ENCODE measurements at regions not wholly inside any gene's neighbourhood (a gene's known extent, or its start where the extent isn't known, plus 50 kb on each side); places are given as distances from the start of the nearest gene placed in this dataset.

GRCh38 chr18:40019797-40020392, 1935.1 kb upstream of the PIK3C3 start:
- no peaks in the 10 kb centered on the region for H3K27me3 ChIP-seq (ENCODE audit: insufficient read depth, low read depth)

DNA sequence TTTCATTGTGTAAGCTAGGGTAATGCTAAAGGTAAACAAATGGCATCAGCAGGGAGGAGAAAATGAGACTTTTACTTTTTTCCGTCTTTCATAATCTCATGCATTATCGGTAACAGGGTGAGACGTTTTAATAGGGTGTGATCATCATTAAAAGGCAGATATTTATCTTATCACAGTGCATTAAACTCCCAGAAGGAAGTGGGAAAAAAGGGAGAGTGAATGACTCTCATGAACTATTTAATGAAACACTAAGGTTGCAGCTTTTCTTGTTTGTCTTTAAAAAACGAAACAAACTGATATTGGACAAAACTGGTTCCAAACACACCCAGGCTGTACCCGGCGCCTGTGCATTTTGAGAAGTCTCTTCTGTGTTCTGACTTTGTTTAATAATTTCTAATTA, 1936.8 kb upstream of the PIK3C3 start:
- Histone ChIP-seq H3K4me1 (ENCODE audit: low read depth, poor library complexity, severe bottlenecking) (no peaks in the 10 kb centered on the region), H3K9ac (no peak overlapping the region), H3K79me2 (ENCODE audit: insufficient read depth, low read depth) (no peaks in the 10 kb centered on the region), H3K4me2 (no peak overlapping the region), H4K20me1 (ENCODE audit: insufficient read depth) (no peaks in the 10 kb centered on the region), H3K27me3 (ENCODE audit: insufficient read depth, low read depth) (no peaks in the 10 kb centered on the region), H2AFZ (ENCODE audit: low read depth) (no peak overlapping the region), H3K27ac (no peak overlapping the region), H3K36me3 (ENCODE audit: insufficient read depth) (no peaks in the 10 kb centered on the region), H3K4me3 (IDR thresholded peaks at IDR 0.05; ENCODE audit: insufficient read depth, low read depth, low read length) (no peak overlapping the region)
- no peak for TF ChIP-seq CTCF (conservative IDR thresholded peaks at IDR 0.05; ENCODE audit: low read depth, low read length)

More at GRCh38 chr18:40019797-40020392, 1935.1 kb upstream of the PIK3C3 start:
- H3K27ac ChIP-seq = no peak overlapping the region
- no peaks in the 10 kb centered on the region for H3K36me3 ChIP-seq (ENCODE audit: insufficient read depth)
- H3K9ac ChIP-seq = no peak overlapping the region
- no peak for TF ChIP-seq CTCF (conservative IDR thresholded peaks at IDR 0.05; ENCODE audit: low read depth, low read length)
- no peaks in the 10 kb centered on the region for H4K20me1 ChIP-seq (ENCODE audit: insufficient read depth)
- no peaks in the 10 kb centered on the region for H3K79me2 ChIP-seq (ENCODE audit: insufficient read depth, low read depth)
- H3K4me3 ChIP-seq (IDR thresholded peaks at IDR 0.05; ENCODE audit: insufficient read depth, low read depth, low read length) = no peak overlapping the region
- H3K4me2 ChIP-seq = no peak overlapping the region
- H2AFZ ChIP-seq (ENCODE audit: low read depth) = no peak overlapping the region
- no peaks in the 10 kb centered on the region for H3K4me1 ChIP-seq (ENCODE audit: low read depth, poor library complexity, severe bottlenecking)

DNA sequence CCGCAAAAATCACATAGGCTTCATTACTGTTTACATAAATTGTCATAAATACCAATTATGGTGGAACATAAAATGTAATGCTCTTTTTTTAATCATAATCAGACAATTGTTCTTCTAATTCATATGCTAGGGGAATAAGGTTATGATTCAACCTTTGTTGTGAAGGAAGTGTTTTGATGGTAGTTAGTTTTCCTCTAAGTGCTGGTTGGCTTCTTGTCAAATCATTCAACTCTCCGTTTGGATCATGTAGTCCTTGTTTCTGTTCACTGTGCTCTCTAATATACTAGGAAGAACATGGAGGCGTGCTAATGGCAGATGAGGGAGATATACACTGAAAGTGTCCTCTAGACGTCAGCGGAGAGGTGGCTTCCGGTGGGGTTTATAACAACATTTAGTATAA, 1938.0 kb upstream of the PIK3C3 start:
- no peaks in the 10 kb centered on the region for H3K27me3 ChIP-seq (ENCODE audit: insufficient read depth, low read depth)
- no peak overlapping the region for H3K9ac ChIP-seq
- no peaks in the 10 kb centered on the region for H3K79me2 ChIP-seq (ENCODE audit: insufficient read depth, low read depth)
- H4K20me1 ChIP-seq (ENCODE audit: insufficient read depth) = no peaks in the 10 kb centered on the region
- no peak for TF ChIP-seq CTCF (conservative IDR thresholded peaks at IDR 0.05; ENCODE audit: low read depth, low read length)
- no peaks in the 10 kb centered on the region for H3K4me1 ChIP-seq (ENCODE audit: low read depth, poor library complexity, severe bottlenecking)
- no peak overlapping the region for H3K27ac ChIP-seq
- H3K36me3 ChIP-seq (ENCODE audit: insufficient read depth) = no peaks in the 10 kb centered on the region
- H2AFZ ChIP-seq (ENCODE audit: low read depth) = no peak overlapping the region
- H3K4me2 ChIP-seq = no peak overlapping the region
- H3K4me3 ChIP-seq (IDR thresholded peaks at IDR 0.05; ENCODE audit: insufficient read depth, low read depth, low read length) = no peak overlapping the region

- Histone ChIP-seq H3K79me2 (ENCODE audit: insufficient read depth, low read depth) (no peaks in the 10 kb centered on the region), H3K4me2 (no peak overlapping the region), H4K20me1 (ENCODE audit: insufficient read depth) (no peaks in the 10 kb centered on the region), H3K4me3 (IDR thresholded peaks at IDR 0.05; ENCODE audit: insufficient read depth, low read depth, low read length) (no peak overlapping the region), H3K9ac (no peak overlapping the region), H3K36me3 (ENCODE audit: insufficient read depth) (no peaks in the 10 kb centered on the region), H3K4me1 (ENCODE audit: low read depth, poor library complexity, severe bottlenecking) (no peaks in the 10 kb centered on the region), H2AFZ (ENCODE audit: low read depth) (no peak overlapping the region), H3K27me3 (ENCODE audit: insufficient read depth, low read depth) (no peaks in the 10 kb centered on the region), H3K27ac (no peak overlapping the region)
- no peak for TF ChIP-seq CTCF (conservative IDR thresholded peaks at IDR 0.05; ENCODE audit: low read depth, low read length)
Measured at GRCh38 chr18:40016405-40016804, 1938.6 kb upstream of the PIK3C3 start.
